Activated CD4-positive, alpha-beta T cell treated with anti-CD3 and anti-CD28 coated beads, Interleukin-2, amount 10 ng/mL, durations not matched to agents 7 days and 5 days (primary cell): ENCODE measurements at regions not wholly inside any gene's neighbourhood (a gene's known extent, or its start where the extent isn't known, plus 50 kb on each side); places are given as distances from the start of the nearest gene placed in this dataset.

ENCODE experiments used
- CTCF ChIA-PET: fragments of 350-600 bp; sonication (Branson Sonifier 250); formaldehyde crosslinking; loops from one replicate; lab custom pipeline; 2021; ENCODE audit warnings: antibody characterized with exemption; lab: Charles Lee
- POLR2A ChIA-PET: fragments of 350-600 bp; sonication (Branson Sonifier 250); formaldehyde crosslinking; loops from one replicate; lab custom pipeline; 2021; ENCODE audit warnings: antibody characterized with exemption; lab: Charles Lee
- DNase-seq: peaks from one replicate; pipeline ENCODE4 v3.0.0-alpha.2; 2020
- H3K27ac Mint-ChIP-seq: one replicate; pipeline ENCODE4 v1.8.0; 2021; ENCODE audit warnings: mild to moderate bottlenecking, moderate library complexity, mixed read lengths
- H3K27me3 Mint-ChIP-seq: one replicate; pipeline ENCODE4 v1.8.0; 2021; ENCODE audit warnings: mixed read lengths
- H3K36me3 Mint-ChIP-seq: one replicate; pipeline ENCODE4 v1.8.0; 2021; ENCODE audit warnings: low read depth, mixed read lengths
- H3K4me1 Mint-ChIP-seq: one replicate; pipeline ENCODE4 v1.8.0; 2021; ENCODE audit warnings: mixed read lengths
- H3K4me3 Mint-ChIP-seq: one replicate; pipeline ENCODE4 v1.8.0; 2021; ENCODE audit warnings: mild to moderate bottlenecking, moderate library complexity, mixed read lengths
- H3K9me3 Mint-ChIP-seq: one replicate; pipeline ENCODE4 v1.8.0; 2021; ENCODE audit warnings: mixed read lengths

- DNase-seq, result no peak
- Mint-ChIP-seq H3K27me3 (peaks cover 11% of the 10 kb centered on the region), H3K36me3 (no peaks in the 10 kb centered on the region), H3K4me1 (peaks cover 2% of the 10 kb centered on the region), H3K4me3 (no peak overlapping the region), H3K9me3 (no peaks in the 10 kb centered on the region), H3K27ac (no peak overlapping the region)
- ChIA-PET POLR2A (no interaction called here), CTCF (no interaction called here)
These were observed 136.3 kb upstream of the ESR1 start for GRCh38 chr6:151671195-151671594.

- H3K27ac Mint-ChIP-seq, result no peak overlapping the region
- H3K9me3 Mint-ChIP-seq, result no peaks in the 10 kb centered on the region
- peaks cover 1% of the 10 kb centered on the region for H3K27me3 Mint-ChIP-seq
- no peaks in the 10 kb centered on the region for H3K36me3 Mint-ChIP-seq
- no peak for DNase-seq
- H3K4me1 Mint-ChIP-seq, result peaks cover 2% of the 10 kb centered on the region
- ChIA-PET CTCF (no interaction called here), POLR2A (no interaction called here)
- H3K4me3 Mint-ChIP-seq, result no peak overlapping the region
These were observed 132.9 kb upstream of the ESR1 start for GRCh38 chr6:151674578-151674977.

GRCh38 chr6:151675746-151676459, 131.6 kb upstream of the ESR1 start:
- POLR2A ChIA-PET, result no interaction called here

GRCh38 chr6:151676460-151676945, 131.0 kb upstream of the ESR1 start:
- CTCF ChIA-PET, result no interaction called here
- Mint-ChIP-seq H3K9me3 (no peaks in the 10 kb centered on the region), H3K27me3 (no peaks in the 10 kb centered on the region), H3K27ac (no peak overlapping the region), H3K4me1 (peaks cover 2% of the 10 kb centered on the region), H3K36me3 (no peaks in the 10 kb centered on the region), H3K4me3 (no peak overlapping the region)
- DNase-seq, result no peak
- POLR2A ChIA-PET, result no interaction called here

More at GRCh38 chr6:151675746-151676459, 131.6 kb upstream of the ESR1 start:
- H3K27me3 Mint-ChIP-seq, result no peaks in the 10 kb centered on the region
- H3K27ac Mint-ChIP-seq, result no peak overlapping the region
- H3K9me3 Mint-ChIP-seq, result no peaks in the 10 kb centered on the region
- peak; percentile 61 for DNase-seq
- CTCF ChIA-PET, result interaction anchor here (0.8 kb wide), 1 partner anchor 9 kb away, joined by 4 read pairs; no protein-coding TSS in a partner anchor
- H3K36me3 Mint-ChIP-seq, result no peaks in the 10 kb centered on the region
- H3K4me3 Mint-ChIP-seq, result no peak overlapping the region
- peaks cover 2% of the 10 kb centered on the region for H3K4me1 Mint-ChIP-seq

GRCh38 chr6:151677404-151677803, 130.1 kb upstream of the ESR1 start:
- ChIA-PET CTCF (no interaction called here), POLR2A (no interaction called here)
- peaks cover 10% of the 10 kb centered on the region for H3K4me1 Mint-ChIP-seq
- H3K27ac Mint-ChIP-seq, result no peak overlapping the region
- no peaks in the 10 kb centered on the region for H3K36me3 Mint-ChIP-seq
- H3K27me3 Mint-ChIP-seq, result peaks cover 4% of the 10 kb centered on the region
- DNase-seq, result no peak
- no peak overlapping the region for H3K4me3 Mint-ChIP-seq
- no peaks in the 10 kb centered on the region for H3K9me3 Mint-ChIP-seq

- ChIA-PET CTCF (no interaction called here), POLR2A (no interaction called here)
- Mint-ChIP-seq H3K36me3 (no peaks in the 10 kb centered on the region), H3K4me3 (no peak overlapping the region), H3K27ac (no peak overlapping the region), H3K4me1 (peaks cover 10% of the 10 kb centered on the region), H3K9me3 (no peaks in the 10 kb centered on the region), H3K27me3 (peaks cover 9% of the 10 kb centered on the region)
- no peak for DNase-seq
These were observed 128.4 kb upstream of the ESR1 start for GRCh38 chr6:151679081-151679480.

- Mint-ChIP-seq H3K4me3 (no peak overlapping the region), H3K9me3 (no peaks in the 10 kb centered on the region), H3K4me1 (peaks cover 10% of the 10 kb centered on the region), H3K36me3 (no peaks in the 10 kb centered on the region), H3K27me3 (peaks cover 12% of the 10 kb centered on the region), H3K27ac (no peak overlapping the region)
- DNase-seq, result no peak
- CTCF ChIA-PET, result interaction anchor here (0.7 to 1.7 kb wide), 3 partner anchors 19 to 640 kb away, joined by 3 to 8 read pairs (median 3); no protein-coding TSS in a partner anchor
- POLR2A ChIA-PET, result no interaction called here
These were observed 127.5 kb upstream of the ESR1 start for GRCh38 chr6:151679941-151680340.

- Mint-ChIP-seq H3K4me3 (no peak overlapping the region), H3K36me3 (no peaks in the 10 kb centered on the region), H3K9me3 (no peaks in the 10 kb centered on the region), H3K27me3 (peaks cover 12% of the 10 kb centered on the region), H3K27ac (no peak overlapping the region), H3K4me1 (peaks cover 8% of the 10 kb centered on the region)
- CTCF ChIA-PET, result interaction anchor here (0.9 to 1.7 kb wide), 2 partner anchors 18 to 676 kb away, joined by 3 read pairs; no protein-coding TSS in a partner anchor
- DNase-seq, result no peak
- POLR2A ChIA-PET, result no interaction called here
These were observed 126.5 kb upstream of the ESR1 start for GRCh38 chr6:151680846-151681432.

GRCh38 chr6:151681433-151682059, 125.9 kb upstream of the ESR1 start:
- no peaks in the 10 kb centered on the region for H3K36me3 Mint-ChIP-seq
- no peaks in the 10 kb centered on the region for H3K9me3 Mint-ChIP-seq
- DNase-seq, result no peak
- peaks cover 8% of the 10 kb centered on the region for H3K4me1 Mint-ChIP-seq
- H3K4me3 Mint-ChIP-seq, result no peak overlapping the region
- ChIA-PET POLR2A (interaction anchor here (0.7 kb wide), 1 partner anchor 230 kb away, joined by 3 read pairs; the partner anchor contains the start of gene RMND1), CTCF (interaction anchor here (0.9 to 1.7 kb wide), 2 partner anchors 18 to 675 kb away, joined by 3 read pairs; no protein-coding TSS in a partner anchor)
- H3K27ac Mint-ChIP-seq, result no peak overlapping the region
- H3K27me3 Mint-ChIP-seq, result peaks cover 12% of the 10 kb centered on the region

GRCh38 chr6:151682251-151682650, 125.2 kb upstream of the ESR1 start:
- peaks cover 15% of the 10 kb centered on the region for H3K27me3 Mint-ChIP-seq
- H3K4me1 Mint-ChIP-seq, result peaks cover 8% of the 10 kb centered on the region
- ChIA-PET POLR2A (interaction anchor here (0.7 kb wide), 1 partner anchor 231 kb away, joined by 3 read pairs; the partner anchor contains the start of gene RMND1), CTCF (no interaction called here)
- H3K27ac Mint-ChIP-seq, result no peak overlapping the region
- no peak for DNase-seq
- H3K9me3 Mint-ChIP-seq, result no peaks in the 10 kb centered on the region
- no peak overlapping the region for H3K4me3 Mint-ChIP-seq
- H3K36me3 Mint-ChIP-seq, result no peaks in the 10 kb centered on the region

- Mint-ChIP-seq H3K4me3 (no peak overlapping the region), H3K27me3 (peaks cover 15% of the 10 kb centered on the region), H3K27ac (no peak overlapping the region), H3K9me3 (no peaks in the 10 kb centered on the region), H3K36me3 (no peaks in the 10 kb centered on the region), H3K4me1 (peaks cover 8% of the 10 kb centered on the region)
- no peak for DNase-seq
- ChIA-PET CTCF (no interaction called here), POLR2A (no interaction called here)
These were observed 124.6 kb upstream of the ESR1 start for GRCh38 chr6:151682922-151683321.

- Mint-ChIP-seq H3K27ac (no peak overlapping the region), H3K9me3 (no peaks in the 10 kb centered on the region), H3K36me3 (no peaks in the 10 kb centered on the region), H3K4me1 (peaks cover 8% of the 10 kb centered on the region), H3K4me3 (no peak overlapping the region), H3K27me3 (peaks cover 15% of the 10 kb centered on the region)
- POLR2A ChIA-PET, result no interaction called here
- CTCF ChIA-PET, result no interaction called here
- DNase-seq, result no peak
These were observed 124.1 kb upstream of the ESR1 start for GRCh38 chr6:151683381-151683780.
